IMR-90 (cell line): ENCODE measurements at regions not wholly inside any gene's neighbourhood (a gene's known extent, or its start where the extent isn't known, plus 50 kb on each side); places are given as distances from the start of the nearest gene placed in this dataset.

Experiments used
- ATAC-seq: fragments of 200-7000 bp; cut with Tn5 transposase; 2 replicates; pipeline ENCODE4 v1.9.1; 2020; ENCODE audit warnings: low read depth, mild to moderate bottlenecking, moderate library complexity
- BruUV-seq: library from RNA; stranded (reverse); fragments of 400-500 nt; replicated peaks from 2 replicates; lab custom pipeline; 2021; lab: Mats Ljungman, UMichigan
- CTCF ChIA-PET: fragments of 300-600 bp; formaldehyde crosslinking; extraction: SDS; loops from one replicate; lab custom pipeline; 2021; ENCODE audit warnings: antibody characterized with exemption; lab: Yijun Ruan, JAX
- POLR2A ChIA-PET: fragments of 300-600 bp; sonication (Branson Sonifier 250); formaldehyde crosslinking; loops from one replicate; lab custom pipeline; 2022; ENCODE audit warnings: antibody characterized with exemption; ENCODE audit not compliant: unreplicated experiment; lab: Charles Lee
- DNase-seq: peaks from one replicate; pipeline ENCODE4 v3.0.0; 2013
- H2AFZ ChIP-seq: replicated peaks from 2 replicates; pipeline ENCODE3; 2013; ENCODE audit warnings: low read length, mild to moderate bottlenecking; ENCODE audit not compliant: poor library complexity
- H2AK5ac ChIP-seq: 2 replicates; pipeline ENCODE4 v1.6.1; 2013; ENCODE audit warnings: low read depth, low read length, inconsistent platforms
- H2AK9ac ChIP-seq: replicated peaks from 2 replicates; pipeline ENCODE3; 2013; ENCODE audit warnings: mild to moderate bottlenecking, low read depth, low read length, moderate library complexity; ENCODE audit not compliant: poor library complexity
- H2BK120ac ChIP-seq: 2 replicates; pipeline ENCODE4 v1.6.1; 2013; ENCODE audit warnings: low read depth, low read length, inconsistent platforms
- H2BK15ac ChIP-seq: 3 replicates; pipeline ENCODE4 v1.6.1; 2013; ENCODE audit warnings: low read depth, low read length, inconsistent platforms
- H2BK20ac ChIP-seq: 2 replicates; pipeline ENCODE4 v1.6.1; 2013; ENCODE audit warnings: low read depth, mild to moderate bottlenecking, inconsistent platforms, low read length, moderate library complexity
- H2BK5ac ChIP-seq: 2 replicates; pipeline ENCODE4 v1.6.1; 2013; ENCODE audit warnings: mild to moderate bottlenecking, low read depth, low read length, inconsistent platforms; ENCODE audit not compliant: poor library complexity, severe bottlenecking
- H3K14ac ChIP-seq: replicated peaks from 2 replicates; pipeline ENCODE4 v1.6.1; 2013; ENCODE audit warnings: low read depth, low read length, inconsistent platforms
- H3K18ac ChIP-seq: 2 replicates; pipeline ENCODE4 v1.6.1; 2013; ENCODE audit warnings: low read depth, low read length, control low read depth
- H3K23ac ChIP-seq: 2 replicates; pipeline ENCODE4 v1.6.1; 2013; ENCODE audit warnings: low read depth, low read length, inconsistent platforms
- H3K27ac ChIP-seq: 2 replicates; pipeline ENCODE4 v1.5.1; 2013; ENCODE audit warnings: mild to moderate bottlenecking, control low read depth, low read length; ENCODE audit not compliant: insufficient read depth
- H3K27me3 ChIP-seq: 2 replicates; pipeline ENCODE4 v1.6.1; 2013; ENCODE audit warnings: low read length; ENCODE audit not compliant: control insufficient read depth, insufficient read depth
- H3K36me3 ChIP-seq: 2 replicates; pipeline ENCODE4 v1.6.1; 2013; ENCODE audit warnings: low read length, mixed read lengths; ENCODE audit not compliant: control insufficient read depth, insufficient read depth
- H3K4ac ChIP-seq: 2 replicates; pipeline ENCODE4 v1.6.1; 2013; ENCODE audit warnings: low read depth, low read length, inconsistent platforms
- H3K4me1 ChIP-seq: 2 replicates; pipeline ENCODE4 v1.6.1; 2013; ENCODE audit warnings: low read length, mixed read lengths; ENCODE audit not compliant: control insufficient read depth, insufficient read depth
- H3K4me2 ChIP-seq: 2 replicates; pipeline ENCODE4 v1.6.1; 2013; ENCODE audit warnings: low read depth, mild to moderate bottlenecking, control low read depth, low read length, moderate library complexity
- H3K4me3 ChIP-seq: 2 replicates; pipeline ENCODE4 v1.5.1; 2013; ENCODE audit warnings: low read depth, mild to moderate bottlenecking, control low read depth, low read length, moderate library complexity; ENCODE audit not compliant: insufficient read depth
- H3K56ac ChIP-seq: 2 replicates; pipeline ENCODE4 v1.6.1; 2013; ENCODE audit warnings: low read length, inconsistent platforms; ENCODE audit not compliant: insufficient read depth; ENCODE audit errors: extremely low read depth
- H3K79me1 ChIP-seq, 2 experiments: 2 replicates each; pipeline ENCODE4 v1.6.1; 2013; ENCODE audit warnings: low read length in 2 of 2, inconsistent platforms in 1 of 2, low read depth in 1 of 2
- H3K9ac ChIP-seq: 2 replicates; pipeline ENCODE4 v1.6.1; 2013; ENCODE audit warnings: low read depth, low read length, control low read depth
- H3K9me1 ChIP-seq: 2 replicates; pipeline ENCODE4 v1.6.1; 2013; ENCODE audit warnings: low read length, inconsistent platforms; ENCODE audit not compliant: insufficient read depth
- H3K9me3 ChIP-seq: 2 replicates; pipeline ENCODE4 v1.6.1; 2013; ENCODE audit warnings: low read length; ENCODE audit not compliant: control insufficient read depth, insufficient read depth
- H4K20me1 ChIP-seq: 2 replicates; pipeline ENCODE4 v1.6.1; 2013; ENCODE audit warnings: low read length, inconsistent platforms; ENCODE audit not compliant: insufficient read depth
- H4K5ac ChIP-seq: 2 replicates; pipeline ENCODE4 v1.6.1; 2013; ENCODE audit warnings: mild to moderate bottlenecking, low read depth, low read length, control low read depth
- H4K8ac ChIP-seq, 2 experiments: 2 replicates each; pipeline ENCODE4 v1.6.1; 2013; ENCODE audit warnings: low read depth in 2 of 2, low read length in 2 of 2, control low read depth in 1 of 2, inconsistent platforms in 1 of 2
- H4K91ac ChIP-seq: 2 replicates; pipeline ENCODE4 v1.6.1; 2013; ENCODE audit warnings: low read depth, low read length, inconsistent platforms; ENCODE audit not compliant: insufficient read depth
- BHLHE40 ChIP-seq: fragments of 150-350 bp; IDR thresholded peaks from 2 replicates; pipeline ENCODE4 v1.6.1; 2016; ENCODE audit warnings: mild to moderate bottlenecking, low read depth, low read length
- CEBPB ChIP-seq: IDR thresholded peaks from 2 replicates; pipeline ENCODE4 v1.6.1; 2012; ENCODE audit warnings: low read depth, low read length, improper control_type of control experiment
- CHD1 ChIP-seq: IDR thresholded peaks from 2 replicates; pipeline ENCODE4 v1.6.1; 2012; ENCODE audit warnings: low read depth, low read length, improper control_type of control experiment
- CTCF ChIP-seq: conservative IDR thresholded peaks from 2 replicates; pipeline ENCODE4 v1.5.1; 2012; ENCODE audit warnings: mild to moderate bottlenecking, low read depth, low read length, improper control_type of control experiment
- FOS ChIP-seq: fragments of 150-350 bp; IDR thresholded peaks from 2 replicates; pipeline ENCODE4 v1.6.1; 2016; ENCODE audit warnings: low read depth, low read length
- MAFK ChIP-seq: IDR thresholded peaks from 2 replicates; pipeline ENCODE4 v1.6.1; 2012; ENCODE audit warnings: low read depth, low read length, improper control_type of control experiment
- MAZ ChIP-seq: IDR thresholded peaks from 2 replicates; pipeline ENCODE4 v1.6.1; 2012; ENCODE audit warnings: low read depth, mild to moderate bottlenecking, low read length, improper control_type of control experiment, moderate library complexity, borderline replicate concordance
- MXI1 ChIP-seq: IDR thresholded peaks from 2 replicates; pipeline ENCODE4 v1.6.1; 2012; ENCODE audit warnings: low read depth, mild to moderate bottlenecking, low read length, moderate library complexity, borderline replicate concordance
- NFE2L2 ChIP-seq: fragments of 150-350 bp; IDR thresholded peaks from 2 replicates; pipeline ENCODE4 v1.6.1; 2016; ENCODE audit warnings: low read depth, mild to moderate bottlenecking, low read length
- POLR2A ChIP-seq: IDR thresholded peaks from 2 replicates; pipeline ENCODE4 v1.6.1; 2012; ENCODE audit warnings: mild to moderate bottlenecking, low read depth, low read length
- RAD21 ChIP-seq: IDR thresholded peaks from 2 replicates; pipeline ENCODE4 v1.6.1; 2012; ENCODE audit warnings: low read length, improper control_type of control experiment
- RCOR1 ChIP-seq: IDR thresholded peaks from 2 replicates; pipeline ENCODE4 v1.6.1; 2012; ENCODE audit warnings: mild to moderate bottlenecking, low read length, improper control_type of control experiment; ENCODE audit not compliant: insufficient replicate concordance
- RFX5 ChIP-seq: IDR thresholded peaks from 2 replicates; pipeline ENCODE4 v1.8.0; 2012; ENCODE audit warnings: low read depth, mild to moderate bottlenecking, low read length, moderate library complexity
- SMC3 ChIP-seq: fragments of 150-350 bp; IDR thresholded peaks from 2 replicates; pipeline ENCODE4 v1.6.1; 2016; ENCODE audit warnings: low read depth, mild to moderate bottlenecking, antibody characterized with exemption, low read length, moderate library complexity
- USF2 ChIP-seq: fragments of 150-350 bp; IDR thresholded peaks from 2 replicates; pipeline ENCODE4 v1.6.1; 2017; ENCODE audit warnings: mild to moderate bottlenecking, antibody characterized with exemption, low read length, low read depth
- WGBS, 2 experiments: methylation state at CpG; one replicate each; pipeline versions ENCODE4 v1.1.5 to v1.1.7; 2013; ENCODE audit warnings: missing lambda C conversion rate in 2 of 2; ENCODE audit not compliant: insufficient read length in 1 of 2; ENCODE audit errors: extremely low coverage in 2 of 2; 5-methylcytosine and 5-hydroxymethylcytosine counted together
- dilution Hi-C: fragments of 300-500 bp; cut with HindIII; formaldehyde crosslinking; loops from one replicate; pipeline ENCODE4 v1.14.3; 2018; ENCODE audit warnings: low sequenced_read_pairs; ENCODE audit not compliant: unreplicated experiment
- in situ Hi-C: fragments of 300-500 bp; cut with MboI; formaldehyde crosslinking; loops from 3 replicates; pipeline ENCODE4 v1.14.3; 2019; ENCODE audit warnings: low sequenced_read_pairs, inconsistent platforms, mixed read lengths
- intact Hi-C: fragments of 100-400 bp; cut with micrococcal nuclease; formaldehyde crosslinking; loops from 2 replicates; pipeline ENCODE4 v1.10.0; 2022
- TF ChIP-seq, protein P1 (sequence below): fragments of 150-350 bp; IDR thresholded peaks from 2 replicates; pipeline ENCODE4 v1.6.1; 2016; ENCODE audit warnings: low read depth, mild to moderate bottlenecking, low read length, moderate library complexity, borderline replicate concordance

DNA sequence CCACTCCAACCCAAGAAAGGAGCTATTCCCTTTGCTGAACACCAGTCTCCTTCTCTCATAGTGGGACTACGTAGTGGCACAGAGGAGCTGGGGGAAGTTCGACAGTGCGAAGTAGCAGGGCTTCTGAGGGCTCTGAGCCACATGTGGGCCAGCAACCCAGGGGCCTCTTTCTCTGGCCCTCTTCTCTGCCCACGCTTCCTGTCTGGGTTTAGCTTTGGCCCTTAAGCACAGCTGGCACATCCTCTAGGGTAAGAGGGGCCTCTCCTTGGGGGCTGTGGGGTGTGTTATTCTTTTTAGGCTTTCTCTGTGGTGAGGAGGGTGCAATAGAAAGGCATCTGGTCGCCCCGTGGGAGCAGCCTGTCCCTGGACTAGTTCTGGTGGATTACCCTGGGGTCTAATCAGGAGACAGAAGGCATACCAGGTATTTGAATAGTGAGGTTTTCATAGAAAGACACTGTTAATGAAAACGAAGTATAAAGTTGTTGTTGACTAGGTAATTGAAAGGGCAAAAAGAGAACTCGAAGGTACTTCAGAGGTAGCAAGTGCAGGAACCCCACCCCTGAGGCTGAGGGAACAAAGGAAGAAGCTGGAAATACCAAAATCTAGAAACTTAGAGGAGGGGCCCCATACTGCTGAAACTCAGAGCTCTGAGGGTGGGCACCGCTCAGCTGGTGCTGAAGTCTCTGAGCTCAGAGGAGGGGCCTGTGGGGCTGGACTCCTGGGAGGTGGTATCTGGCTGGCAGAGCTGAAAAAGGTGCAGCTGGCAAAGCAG is 151.9 kb upstream of the RPS6KA3 start:
- Histone ChIP-seq H3K27me3 (no peaks in the 10 kb centered on the region), H3K4me3 (no peak overlapping the region), H3K56ac (no peak overlapping the region), H3K18ac (no peak overlapping the region), H2BK20ac (no peak overlapping the region), H2AK5ac (no peak overlapping the region), H2BK5ac (no peak overlapping the region), H4K91ac (no peak overlapping the region), H3K4me1 (peaks cover 2% of the 10 kb centered on the region; the same call in 1 of the 2 replicates), H4K5ac (no peak overlapping the region), H2AK9ac (no peak overlapping the region), H4K20me1 (no peaks in the 10 kb centered on the region), H3K36me3 (no peaks in the 10 kb centered on the region), H2BK15ac (no peak overlapping the region), H3K4me2 (no peak overlapping the region), H3K9me3 (no peaks in the 10 kb centered on the region), H3K27ac (no peak overlapping the region), H4K8ac (no peak overlapping the region), H2BK120ac (no peak overlapping the region), H3K4ac (no peak overlapping the region), H3K9ac (no peak overlapping the region), H3K9me1 (no peaks in the 10 kb centered on the region), H3K14ac (no peak overlapping the region), H3K79me1 (no peaks in the 10 kb centered on the region), H3K23ac (no peak overlapping the region), H2AFZ (no peak overlapping the region)
- ChIA-PET POLR2A (no interaction called here), CTCF (no interaction called here)
- intact Hi-C loops: no loop called here
- TF ChIP-seq MAFK (no peak), POLR2A (no peak), USF2 (no peak), MAZ (no peak), RFX5 (no peak), RAD21 (no peak), CHD1 (no peak), BHLHE40 (no peak), CEBPB (no peak), SMC3 (no peak), RCOR1 (no peak), FOS (no peak), CTCF (no peak), NFE2L2 (no peak), MXI1 (no peak)
- TF ChIP-seq, protein P1, sequence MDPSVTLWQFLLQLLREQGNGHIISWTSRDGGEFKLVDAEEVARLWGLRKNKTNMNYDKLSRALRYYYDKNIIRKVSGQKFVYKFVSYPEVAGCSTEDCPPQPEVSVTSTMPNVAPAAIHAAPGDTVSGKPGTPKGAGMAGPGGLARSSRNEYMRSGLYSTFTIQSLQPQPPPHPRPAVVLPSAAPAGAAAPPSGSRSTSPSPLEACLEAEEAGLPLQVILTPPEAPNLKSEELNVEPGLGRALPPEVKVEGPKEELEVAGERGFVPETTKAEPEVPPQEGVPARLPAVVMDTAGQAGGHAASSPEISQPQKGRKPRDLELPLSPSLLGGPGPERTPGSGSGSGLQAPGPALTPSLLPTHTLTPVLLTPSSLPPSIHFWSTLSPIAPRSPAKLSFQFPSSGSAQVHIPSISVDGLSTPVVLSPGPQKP: no peak
- ATAC-seq (no peak), DNase-seq (no peak)
- BruUV-seq: no TSS peak
- dilution Hi-C loops: no loop called here
- WGBS, 2 experiments: 47% methylated on average over 3 of the region's 9 CpGs; no CpG with 5 or more reads in 1 of the 2 experiments
- in situ Hi-C loops: no loop called here
